WTC11 (cell line): ENCODE measurements at regions not wholly inside any gene's neighbourhood (a gene's known extent, or its start where the extent isn't known, plus 50 kb on each side); places are given as distances from the start of the nearest gene placed in this dataset.

Experiments used
- ATAC-seq: fragments of 200-7000 bp; cut with Tn5 transposase; 2 replicates; pipeline ENCODE4 v1.10.0; 2021; ENCODE audit warnings: mild to moderate bottlenecking, moderate library complexity
- CTCF ChIA-PET: fragments of 300-600 bp; sonication (Branson Sonifier 250); formaldehyde crosslinking; loops from one replicate; lab custom pipeline; 2021; ENCODE audit warnings: antibody characterized with exemption; lab: Charles Lee
- POLR2A ChIA-PET: fragments of 350-600 bp; sonication (Branson Sonifier 250); formaldehyde crosslinking; loops from one replicate; lab custom pipeline; 2021; ENCODE audit warnings: antibody characterized with exemption; lab: Charles Lee
- DNase-seq: peaks from one replicate; pipeline ENCODE4 v3.0.0; 2021; ENCODE audit warnings: low spot score
- H3K27ac Mint-ChIP-seq: 2 replicates; pipeline ENCODE4 v1.8.0; 2021; ENCODE audit warnings: mixed read lengths
- H3K27me3 Mint-ChIP-seq: 2 replicates; pipeline ENCODE4 v1.8.0; 2021; ENCODE audit warnings: low read depth, mild to moderate bottlenecking, moderate library complexity, mixed read lengths
- H3K36me3 Mint-ChIP-seq: 2 replicates; pipeline ENCODE4 v1.8.0; 2021; ENCODE audit warnings: mixed read lengths
- H3K4me1 Mint-ChIP-seq: 2 replicates; pipeline ENCODE4 v1.8.0; 2022; ENCODE audit warnings: mixed read lengths
- H3K4me3 Mint-ChIP-seq: 2 replicates; pipeline ENCODE4 v1.8.0; 2021; ENCODE audit warnings: mild to moderate bottlenecking, moderate library complexity, mixed read lengths
- H3K9me3 Mint-ChIP-seq: 2 replicates; pipeline ENCODE4 v1.8.0; 2021; ENCODE audit warnings: mixed read lengths
- ATF1 ChIP-seq: sonication (generic); formaldehyde crosslinking; IDR thresholded peaks from 2 replicates; pipeline ENCODE4 v1.8.1; 2023; ENCODE audit warnings: mild to moderate bottlenecking, moderate library complexity, missing genetic modification reagents
- ATF6 ChIP-seq: sonication (generic); formaldehyde crosslinking; IDR thresholded peaks from 2 replicates; pipeline ENCODE4 v1.8.1; 2023; ENCODE audit warnings: mild to moderate bottlenecking, missing genetic modification reagents
- CDX4 ChIP-seq: fragments of 250-450 bp; sonication (Bioruptor Pico); IDR thresholded peaks from 2 replicates; pipeline ENCODE4 v1.9.0; 2021; ENCODE audit warnings: moderate library complexity, mild to moderate bottlenecking, inconsistent platforms, borderline replicate concordance
- E2F4 ChIP-seq: sonication (generic); formaldehyde crosslinking; IDR thresholded peaks from 2 replicates; pipeline ENCODE4 v1.8.1; 2022; ENCODE audit warnings: low read depth, mild to moderate bottlenecking, moderate library complexity, missing genetic modification reagents, borderline replicate concordance
- ETV6 ChIP-seq: sonication (generic); formaldehyde crosslinking; IDR thresholded peaks from 2 replicates; pipeline ENCODE4 v1.8.1; 2022; ENCODE audit warnings: mild to moderate bottlenecking, missing genetic modification reagents
- FOXP1 ChIP-seq: sonication (generic); formaldehyde crosslinking; IDR thresholded peaks from 2 replicates; pipeline ENCODE4 v1.8.0; 2022; ENCODE audit warnings: missing genetic modification reagents, mild to moderate bottlenecking, moderate library complexity, borderline replicate concordance
- FOXP4 ChIP-seq: sonication (generic); formaldehyde crosslinking; IDR thresholded peaks from 2 replicates; pipeline ENCODE4 v1.8.0; 2022; ENCODE audit warnings: mild to moderate bottlenecking, missing genetic modification reagents
- GRHL2 ChIP-seq: fragments of 250-450 bp; sonication (Bioruptor Pico); IDR thresholded peaks from 2 replicates; pipeline ENCODE4 v1.8.0; 2022; ENCODE audit warnings: mild to moderate bottlenecking, moderate library complexity; ENCODE audit not compliant: insufficient replicate concordance, severe bottlenecking
- KAT7 ChIP-seq: sonication (generic); formaldehyde crosslinking; IDR thresholded peaks from 2 replicates; pipeline ENCODE4 v1.8.1; 2023; ENCODE audit warnings: missing genetic modification reagents, mild to moderate bottlenecking, borderline replicate concordance
- NFATC4 ChIP-seq: fragments of 250-450 bp; sonication (Bioruptor Pico); IDR thresholded peaks from 2 replicates; pipeline ENCODE4 v1.9.0; 2021; ENCODE audit warnings: mild to moderate bottlenecking
- NR1H2 ChIP-seq: sonication (generic); formaldehyde crosslinking; IDR thresholded peaks from 2 replicates; pipeline ENCODE4 v1.9.0; 2021; ENCODE audit warnings: mild to moderate bottlenecking, moderate library complexity, missing genetic modification reagents
- SMAD4 ChIP-seq: sonication (generic); formaldehyde crosslinking; IDR thresholded peaks from 2 replicates; pipeline ENCODE4 v1.8.0; 2022; ENCODE audit warnings: mild to moderate bottlenecking, missing genetic modification reagents
- SOX15 ChIP-seq: fragments of 250-450 bp; sonication (Bioruptor Pico); IDR thresholded peaks from 2 replicates; pipeline ENCODE4 v1.9.0; 2021; ENCODE audit warnings: mild to moderate bottlenecking
- SP1 ChIP-seq: sonication (generic); formaldehyde crosslinking; conservative IDR thresholded peaks from 2 replicates; pipeline ENCODE4 v1.8.1; 2022; ENCODE audit warnings: missing genetic modification reagents
- TCF7 ChIP-seq: sonication (generic); formaldehyde crosslinking; IDR thresholded peaks from 2 replicates; pipeline ENCODE4 v1.8.0; 2022; ENCODE audit warnings: mild to moderate bottlenecking, low read depth, missing genetic modification reagents, moderate library complexity
- TEAD1 ChIP-seq: sonication (generic); formaldehyde crosslinking; IDR thresholded peaks from 2 replicates; pipeline ENCODE4 v1.8.0; 2022; ENCODE audit warnings: mild to moderate bottlenecking, missing genetic modification reagents
- TEAD4 ChIP-seq: sonication (generic); formaldehyde crosslinking; IDR thresholded peaks from 2 replicates; pipeline ENCODE4 v1.8.0; 2022; ENCODE audit warnings: mild to moderate bottlenecking, missing genetic modification reagents
- ZMAT4 ChIP-seq: fragments of 250-450 bp; sonication (Bioruptor Pico); IDR thresholded peaks from 2 replicates; pipeline ENCODE4 v1.9.0; 2021; ENCODE audit warnings: mild to moderate bottlenecking
- ZNF219 ChIP-seq: sonication (generic); formaldehyde crosslinking; IDR thresholded peaks from 2 replicates; pipeline ENCODE4 v1.8.0; 2023; ENCODE audit warnings: missing genetic modification reagents, mild to moderate bottlenecking, borderline replicate concordance
- ZNF317 ChIP-seq: sonication (generic); formaldehyde crosslinking; IDR thresholded peaks from 2 replicates; pipeline ENCODE4 v1.8.1; 2023; ENCODE audit warnings: low read depth, mild to moderate bottlenecking, moderate library complexity, missing genetic modification reagents, borderline replicate concordance
- ZNF416 ChIP-seq: fragments of 250-450 bp; sonication (Bioruptor Pico); IDR thresholded peaks from 2 replicates; pipeline ENCODE4 v1.9.0; 2021; ENCODE audit warnings: mild to moderate bottlenecking, inconsistent platforms
- ZNF671 ChIP-seq: fragments of 250-450 bp; sonication (Bioruptor Pico); IDR thresholded peaks from 2 replicates; pipeline ENCODE4 v1.8.0; 2021; ENCODE audit warnings: mild to moderate bottlenecking
- ZSCAN18 ChIP-seq: fragments of 250-450 bp; sonication (Bioruptor Pico); IDR thresholded peaks from 2 replicates; pipeline ENCODE4 v2.1.2; 2022; ENCODE audit warnings: mild to moderate bottlenecking, moderate library complexity
- TF ChIP-seq, protein P1 (sequence below): sonication (generic); formaldehyde crosslinking; IDR thresholded peaks from 2 replicates; pipeline ENCODE4 v1.8.1; 2023; ENCODE audit warnings: mild to moderate bottlenecking, moderate library complexity, missing genetic modification reagents
- TF ChIP-seq, protein P2 (sequence below): fragments of 250-450 bp; sonication (Bioruptor Pico); IDR thresholded peaks from 2 replicates; pipeline ENCODE4 v1.9.0; 2021; ENCODE audit warnings: mild to moderate bottlenecking

DNA sequence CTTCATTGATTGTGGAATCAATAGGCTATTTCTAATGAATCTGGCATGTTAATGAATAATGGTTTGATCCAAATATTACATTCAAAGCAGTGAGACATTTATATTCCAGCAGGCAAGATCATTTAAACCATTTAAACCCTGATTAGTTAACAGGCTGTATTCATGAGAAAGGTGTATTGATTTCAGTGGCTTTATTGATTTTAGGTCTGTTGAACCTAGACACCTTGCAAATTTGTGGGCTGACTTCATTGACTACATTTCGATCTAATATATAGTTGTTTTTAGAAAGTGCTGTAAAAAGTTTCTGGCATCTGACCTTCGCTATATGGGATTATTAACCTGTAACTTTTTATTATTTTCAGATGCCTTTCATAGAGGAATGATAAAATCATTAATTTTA, 900.1 kb upstream of the CITED2 start (continued):
- TF ChIP-seq E2F4 (CRISPR knock-in tag) = no peak
- no peak for TF ChIP-seq NFATC4
- no peak for TF ChIP-seq GRHL2 (CRISPR knock-in tag)
- TF ChIP-seq, protein P1, sequence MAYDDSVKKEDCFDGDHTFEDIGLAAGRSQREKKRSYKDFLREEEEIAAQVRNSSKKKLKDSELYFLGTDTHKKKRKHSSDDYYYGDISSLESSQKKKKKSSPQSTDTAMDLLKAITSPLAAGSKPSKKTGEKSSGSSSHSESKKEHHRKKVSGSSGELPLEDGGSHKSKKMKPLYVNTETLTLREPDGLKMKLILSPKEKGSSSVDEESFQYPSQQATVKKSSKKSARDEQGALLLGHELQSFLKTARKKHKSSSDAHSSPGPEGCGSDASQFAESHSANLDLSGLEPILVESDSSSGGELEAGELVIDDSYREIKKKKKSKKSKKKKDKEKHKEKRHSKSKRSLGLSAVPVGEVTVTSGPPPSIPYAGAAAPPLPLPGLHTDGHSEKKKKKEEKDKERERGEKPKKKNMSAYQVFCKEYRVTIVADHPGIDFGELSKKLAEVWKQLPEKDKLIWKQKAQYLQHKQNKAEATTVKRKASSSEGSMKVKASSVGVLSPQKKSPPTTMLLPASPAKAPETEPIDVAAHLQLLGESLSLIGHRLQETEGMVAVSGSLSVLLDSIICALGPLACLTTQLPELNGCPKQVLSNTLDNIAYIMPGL (CRISPR knock-in tag) = no peak
- no peak for TF ChIP-seq ZNF416 (CRISPR knock-in tag)
- TF ChIP-seq ATF6 (CRISPR knock-in tag) = no peak
- no peak for TF ChIP-seq TCF7 (CRISPR knock-in tag)
- no peak for TF ChIP-seq ZNF219 (CRISPR knock-in tag)
- no peak for TF ChIP-seq FOXP4 (CRISPR knock-in tag)
- TF ChIP-seq SP1 = no peak

DNA sequence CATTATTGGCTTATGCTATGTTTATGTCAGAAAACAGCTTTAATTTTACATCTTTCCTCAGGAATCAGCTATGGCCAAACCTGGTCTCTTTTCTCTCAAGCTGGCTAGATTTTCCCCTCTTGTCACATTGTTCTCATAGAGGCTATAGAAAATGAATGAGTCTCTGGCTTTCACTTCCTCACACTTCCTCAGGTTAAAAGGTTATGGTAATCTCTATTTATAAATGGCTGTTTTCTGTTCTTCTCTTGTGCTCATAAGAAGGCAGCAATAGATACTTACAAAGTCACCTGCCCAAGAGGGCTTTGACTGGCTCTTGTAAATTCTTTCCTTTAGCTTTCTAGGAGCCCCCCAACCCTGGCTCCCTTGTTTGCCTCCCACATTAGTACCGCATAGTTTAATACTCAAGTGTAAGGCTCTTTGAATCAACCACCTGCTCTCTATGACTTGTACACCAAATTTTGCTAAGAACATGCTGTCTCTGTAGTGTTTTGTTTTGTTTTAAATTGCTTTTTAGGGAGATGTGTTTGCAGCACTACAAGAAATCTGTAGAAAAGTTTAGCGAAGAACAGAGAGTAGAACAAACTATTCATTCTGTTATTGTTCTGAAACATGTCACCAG, 897.4 kb upstream of the CITED2 start:
- Mint-ChIP-seq H3K9me3 (peaks cover 9% of the 10 kb centered on the region), H3K4me3 (no peak overlapping the region), H3K27me3 (no peaks in the 10 kb centered on the region), H3K4me1 (peaks cover 6% of the 10 kb centered on the region), H3K27ac (no peak overlapping the region), H3K36me3 (peaks cover 10% of the 10 kb centered on the region)
- DNase-seq (no peak), ATAC-seq (no peak)
- CTCF ChIA-PET = no interaction called here
- POLR2A ChIA-PET = no interaction called here
- no peak for TF ChIP-seq TEAD4 (CRISPR knock-in tag)
- no peak for TF ChIP-seq KAT7 (CRISPR knock-in tag)
- TF ChIP-seq SMAD4 (CRISPR knock-in tag) = no peak
- no peak for TF ChIP-seq FOXP1 (CRISPR knock-in tag)
- TF ChIP-seq ATF1 (CRISPR knock-in tag) = no peak
- TF ChIP-seq NR1H2 = no peak
- TF ChIP-seq, protein P2, sequence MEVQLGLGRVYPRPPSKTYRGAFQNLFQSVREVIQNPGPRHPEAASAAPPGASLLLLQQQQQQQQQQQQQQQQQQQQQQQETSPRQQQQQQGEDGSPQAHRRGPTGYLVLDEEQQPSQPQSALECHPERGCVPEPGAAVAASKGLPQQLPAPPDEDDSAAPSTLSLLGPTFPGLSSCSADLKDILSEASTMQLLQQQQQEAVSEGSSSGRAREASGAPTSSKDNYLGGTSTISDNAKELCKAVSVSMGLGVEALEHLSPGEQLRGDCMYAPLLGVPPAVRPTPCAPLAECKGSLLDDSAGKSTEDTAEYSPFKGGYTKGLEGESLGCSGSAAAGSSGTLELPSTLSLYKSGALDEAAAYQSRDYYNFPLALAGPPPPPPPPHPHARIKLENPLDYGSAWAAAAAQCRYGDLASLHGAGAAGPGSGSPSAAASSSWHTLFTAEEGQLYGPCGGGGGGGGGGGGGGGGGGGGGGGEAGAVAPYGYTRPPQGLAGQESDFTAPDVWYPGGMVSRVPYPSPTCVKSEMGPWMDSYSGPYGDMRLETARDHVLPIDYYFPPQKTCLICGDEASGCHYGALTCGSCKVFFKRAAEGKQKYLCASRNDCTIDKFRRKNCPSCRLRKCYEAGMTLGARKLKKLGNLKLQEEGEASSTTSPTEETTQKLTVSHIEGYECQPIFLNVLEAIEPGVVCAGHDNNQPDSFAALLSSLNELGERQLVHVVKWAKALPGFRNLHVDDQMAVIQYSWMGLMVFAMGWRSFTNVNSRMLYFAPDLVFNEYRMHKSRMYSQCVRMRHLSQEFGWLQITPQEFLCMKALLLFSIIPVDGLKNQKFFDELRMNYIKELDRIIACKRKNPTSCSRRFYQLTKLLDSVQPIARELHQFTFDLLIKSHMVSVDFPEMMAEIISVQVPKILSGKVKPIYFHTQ (CRISPR knock-in tag) = no peak
- no peak for TF ChIP-seq SOX15 (CRISPR knock-in tag)
- no peak for TF ChIP-seq ZMAT4 (CRISPR knock-in tag)
- no peak for TF ChIP-seq ZSCAN18 (CRISPR knock-in tag)
- no peak for TF ChIP-seq ZNF317 (CRISPR knock-in tag)
- TF ChIP-seq ZNF671 (CRISPR knock-in tag) = no peak
- no peak for TF ChIP-seq TEAD1
- TF ChIP-seq CDX4 (CRISPR knock-in tag) = no peak
- TF ChIP-seq ETV6 (CRISPR knock-in tag) = no peak
- TF ChIP-seq, all 79 proteins: peak for 0
